Left lung (tissue), 4 donors: ENCODE measurements at regions not wholly inside any gene's neighbourhood (a gene's known extent, or its start where the extent isn't known, plus 50 kb on each side); places are given as distances from the start of the nearest gene placed in this dataset.
A peak's percentile ranks its signal among the peaks of the same experiment; 100 is the strongest.

Source experiments
- ATAC-seq: fragments of 200-7000 bp; cut with Tn5 transposase; one replicate; pipeline ENCODE4 v1.9.1; 2020; ENCODE audit warnings: moderate library complexity
- DNase-seq, 4 donors: peaks; one replicate each; pipeline ENCODE4 v3.0.0-alpha.2; 2013 to 2020
- H3K27ac ChIP-seq, 2 donors: fragments of 200-600 bp; sonication (generic) in 1 of 2; one replicate each; pipeline versions ENCODE4 v1.5.0 to v1.8.0; 2020 to 2021
- H3K27me3 ChIP-seq, 2 donors: fragments of 200-600 bp; sonication (generic) in 1 of 2; one replicate each; pipeline versions ENCODE4 v1.5.0 to v1.8.0; 2020 to 2021
- H3K36me3 ChIP-seq, 2 donors: fragments of 200-600 bp; sonication (generic) in 1 of 2; one replicate each; pipeline versions ENCODE4 v1.5.0 to v1.8.0; 2020 to 2021
- H3K4me1 ChIP-seq, 2 donors: fragments of 200-600 bp; one replicate each; pipeline ENCODE4 v1.8.0; 2021
- H3K4me3 ChIP-seq, 2 donors: fragments of 200-600 bp; sonication (generic) in 1 of 2; one replicate each; pipeline versions ENCODE4 v1.5.0 to v1.8.0; 2020 to 2021; ENCODE audit warnings: mild to moderate bottlenecking in 1 of 2
- H3K9me3 ChIP-seq, 2 donors: fragments of 200-600 bp; sonication (generic) in 1 of 2; one replicate each; pipeline versions ENCODE4 v1.5.0 to v1.8.0; 2020 to 2021
- CTCF ChIP-seq, 2 donors: fragments of 200-600 bp; sonication (generic) in 1 of 2; IDR thresholded peaks; one replicate each; pipeline versions ENCODE4 v1.5.0 to v1.8.0; 2021; ENCODE audit warnings: antibody characterized with exemption in 2 of 2
- intact Hi-C, 2 donors: fragments of 100-400 bp; cut with DNase I; formaldehyde crosslinking; loops; one replicate each; pipeline versions ENCODE4 v1.11.2 to v1.14.2; 2022
- donor health status: DM: no; HTN: yes; CAD: no.
- donor health status: DM: no; HTN: no; CAD: no.

DNA sequence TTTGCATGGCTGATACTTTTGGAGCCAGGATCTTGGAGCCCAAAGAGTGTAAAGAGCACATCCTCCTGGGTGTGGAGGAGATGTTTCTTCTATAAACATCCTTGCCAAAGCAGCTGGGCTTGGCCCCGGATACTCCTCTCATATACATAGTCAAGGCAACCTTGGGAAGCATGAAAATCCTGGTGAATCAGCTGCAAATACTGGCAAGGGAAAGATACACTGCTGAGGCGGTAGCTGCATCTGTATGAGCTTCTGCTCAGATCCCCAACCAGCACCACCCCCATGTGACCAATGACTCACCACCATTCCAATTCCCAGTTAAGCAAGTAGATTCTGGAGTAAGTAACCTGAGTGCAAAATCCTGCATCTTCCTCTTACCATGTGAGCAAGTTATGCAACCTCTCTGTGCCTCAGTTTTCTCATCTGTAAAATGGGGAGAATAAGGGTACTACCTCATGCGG is 567.4 kb downstream of the MED13L start:
- Histone ChIP-seq H3K9me3 (no peaks in the 10 kb centered on the region), H3K4me1 (peaks cover 0 to 4% of the 10 kb centered on the region in 2 donors), H3K27ac (no peak overlapping the region), H3K4me3 (no peak overlapping the region), H3K36me3 (no peaks in the 10 kb centered on the region), H3K27me3 (no peaks in the 10 kb centered on the region)
- peak in 2 of 4 donors; percentile 33 to 39 for DNase-seq
- intact Hi-C loops, result no loop called here
- no peak for TF ChIP-seq CTCF (IDR thresholded peaks at IDR 0.05)
- peak; percentile 80 for ATAC-seq

- intact Hi-C loops, result no loop called here
- TF ChIP-seq CTCF (IDR thresholded peaks at IDR 0.05), result no peak
- H3K36me3 ChIP-seq, result no peaks in the 10 kb centered on the region
- peak in 3 of 4 donors; percentile 32 to 39 (median 35) for DNase-seq
- peaks cover 0 to 4% of the 10 kb centered on the region in 2 donors for H3K4me1 ChIP-seq
- no peak overlapping the region for H3K4me3 ChIP-seq
- H3K27me3 ChIP-seq, result no peaks in the 10 kb centered on the region
- peak; percentile 31 for ATAC-seq
- no peaks in the 10 kb centered on the region for H3K9me3 ChIP-seq
- no peak overlapping the region for H3K27ac ChIP-seq
Observed at GRCh38 chr12:115709540-115710011, 567.9 kb downstream of the MED13L start.

GRCh38 chr12:115708801-115709200 is 568.7 kb downstream of the MED13L start:
- Histone ChIP-seq H3K27ac (no peak overlapping the region), H3K27me3 (no peaks in the 10 kb centered on the region), H3K4me3 (no peak overlapping the region), H3K4me1 (peaks cover 0 to 4% of the 10 kb centered on the region in 2 donors), H3K36me3 (no peaks in the 10 kb centered on the region), H3K9me3 (no peaks in the 10 kb centered on the region)
- intact Hi-C loops, result no loop called here
- peak in 2 of 4 donors; percentile 30 to 32 for DNase-seq
- no peak for TF ChIP-seq CTCF (IDR thresholded peaks at IDR 0.05)
- ATAC-seq, result no peak

- DNase-seq (no peak), ATAC-seq (no peak)
- intact Hi-C loops, result no loop called here
- Histone ChIP-seq H3K27ac (no peak overlapping the region), H3K9me3 (no peaks in the 10 kb centered on the region), H3K36me3 (no peaks in the 10 kb centered on the region), H3K4me3 (no peak overlapping the region), H3K27me3 (no peaks in the 10 kb centered on the region), H3K4me1 (no peaks in the 10 kb centered on the region)
- no peak for TF ChIP-seq CTCF (IDR thresholded peaks at IDR 0.05)
Observed at GRCh38 chr12:115700896-115701465, 576.5 kb downstream of the MED13L start.

DNA sequence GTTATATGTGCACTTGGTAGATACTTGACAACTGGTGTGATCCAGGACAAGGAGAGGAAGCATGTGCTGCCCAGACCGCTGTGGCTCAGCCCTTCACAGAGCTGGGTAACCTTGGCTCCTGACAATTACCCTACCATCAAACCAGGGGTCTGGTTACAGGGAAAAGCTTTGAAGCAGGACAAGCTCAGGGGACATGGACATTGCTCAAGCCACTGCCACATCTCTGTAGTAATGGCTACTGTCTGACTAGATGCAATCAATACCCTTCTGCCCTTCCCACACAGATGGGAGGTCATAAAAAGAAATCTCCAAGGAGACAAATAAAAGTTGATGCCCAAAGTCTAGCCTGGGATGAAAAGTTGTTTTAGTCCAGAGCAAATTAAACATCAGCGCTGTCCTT is 577.4 kb downstream of the MED13L start:
- no peaks in the 10 kb centered on the region for H3K9me3 ChIP-seq
- no peak overlapping the region for H3K27ac ChIP-seq
- no peaks in the 10 kb centered on the region for H3K27me3 ChIP-seq
- ATAC-seq, result no peak
- no peak for DNase-seq
- TF ChIP-seq CTCF (IDR thresholded peaks at IDR 0.05), result no peak
- no peak overlapping the region for H3K4me3 ChIP-seq
- H3K4me1 ChIP-seq, result no peaks in the 10 kb centered on the region
- intact Hi-C loops, result no loop called here
- no peaks in the 10 kb centered on the region for H3K36me3 ChIP-seq
